Colonic mucosa (tissue), 4 donors: ENCODE measurements at regions not wholly inside any gene's neighbourhood (a gene's known extent, or its start where the extent isn't known, plus 50 kb on each side); places are given as distances from the start of the nearest gene placed in this dataset.

Experiments
- DNase-seq: peaks from one replicate; pipeline ENCODE4 v3.0.0-alpha.2; 2020
- H3K27ac ChIP-seq: fragments of 200-600 bp; one replicate; pipeline ENCODE4 v1.8.0; 2021
- H3K27me3 ChIP-seq: fragments of 200-600 bp; one replicate; pipeline ENCODE4 v1.8.0; 2021
- H3K36me3 ChIP-seq: fragments of 200-600 bp; one replicate; pipeline ENCODE4 v1.8.0; 2021
- H3K4me1 ChIP-seq: fragments of 200-600 bp; one replicate; pipeline ENCODE4 v1.8.0; 2021; ENCODE audit warnings: mild to moderate bottlenecking
- H3K4me3 ChIP-seq: fragments of 200-600 bp; one replicate; pipeline ENCODE4 v1.8.0; 2021
- H3K9ac ChIP-seq, 2 donors: one replicate each; pipeline ENCODE4 v1.7.0; 2013; ENCODE audit warnings: control low read depth in 2 of 2, low read depth in 2 of 2, low read length in 2 of 2
- H3K9me3 ChIP-seq: fragments of 200-600 bp; one replicate; pipeline ENCODE4 v1.8.0; 2021
- CTCF ChIP-seq: fragments of 200-600 bp; IDR thresholded peaks from one replicate; pipeline ENCODE4 v1.8.0; 2022; ENCODE audit warnings: antibody characterized with exemption, mild to moderate bottlenecking
- intact Hi-C: fragments of 100-400 bp; cut with DNase I; formaldehyde crosslinking; loops from one replicate; pipeline ENCODE4 v1.14.1; 2022
- donor health status: healthy.
- donor health status: DM: no; HTN: no; CAD: no.
- donor health status: DM: no; HTN: no; CAD: no.

- H3K27ac ChIP-seq, result no peak overlapping the region
- no peak overlapping the region for H3K4me3 ChIP-seq
- H3K27me3 ChIP-seq, result no peaks in the 10 kb centered on the region
- intact Hi-C loops, result no loop called here
- DNase-seq, result no peak
- H3K36me3 ChIP-seq, result no peaks in the 10 kb centered on the region
- no peak overlapping the region for H3K9ac ChIP-seq
- no peak for TF ChIP-seq CTCF
- no peaks in the 10 kb centered on the region for H3K4me1 ChIP-seq
- no peaks in the 10 kb centered on the region for H3K9me3 ChIP-seq
Measured at GRCh38 chr11:127888386-127888785, 699.0 kb downstream of the ETS1 start.

GRCh38 chr11:127875131-127875530 lies 712.2 kb downstream of the ETS1 start:
- H3K27ac ChIP-seq, result no peak overlapping the region
- H3K36me3 ChIP-seq, result no peaks in the 10 kb centered on the region
- TF ChIP-seq CTCF, result no peak
- H3K4me1 ChIP-seq, result no peaks in the 10 kb centered on the region
- no peaks in the 10 kb centered on the region for H3K9me3 ChIP-seq
- no peak overlapping the region for H3K9ac ChIP-seq
- intact Hi-C loops, result no loop called here
- DNase-seq, result no peak
- no peak overlapping the region for H3K4me3 ChIP-seq
- no peaks in the 10 kb centered on the region for H3K27me3 ChIP-seq

GRCh38 chr11:127873478-127873877 lies 713.9 kb downstream of the ETS1 start:
- no peak for TF ChIP-seq CTCF
- H3K27me3 ChIP-seq, result no peaks in the 10 kb centered on the region
- H3K4me1 ChIP-seq, result no peaks in the 10 kb centered on the region
- H3K9me3 ChIP-seq, result no peaks in the 10 kb centered on the region
- no peak overlapping the region for H3K4me3 ChIP-seq
- intact Hi-C loops, result no loop called here
- H3K36me3 ChIP-seq, result no peaks in the 10 kb centered on the region
- H3K27ac ChIP-seq, result no peak overlapping the region
- no peak for DNase-seq
- no peak overlapping the region for H3K9ac ChIP-seq

GRCh38 chr11:127866109-127866508 lies 721.2 kb downstream of the ETS1 start:
- Histone ChIP-seq H3K27me3 (no peaks in the 10 kb centered on the region), H3K4me1 (no peaks in the 10 kb centered on the region), H3K9me3 (no peaks in the 10 kb centered on the region), H3K36me3 (no peaks in the 10 kb centered on the region), H3K9ac (no peak overlapping the region), H3K4me3 (no peak overlapping the region), H3K27ac (no peak overlapping the region)
- intact Hi-C loops, result no loop called here
- no peak for TF ChIP-seq CTCF
- no peak for DNase-seq

GRCh38 chr11:127864861-127865260 lies 722.5 kb downstream of the ETS1 start:
- no peak for DNase-seq
- no peak for TF ChIP-seq CTCF
- Histone ChIP-seq H3K36me3 (no peaks in the 10 kb centered on the region), H3K4me1 (no peaks in the 10 kb centered on the region), H3K4me3 (no peak overlapping the region), H3K9me3 (no peaks in the 10 kb centered on the region), H3K27ac (no peak overlapping the region), H3K9ac (no peak overlapping the region), H3K27me3 (no peaks in the 10 kb centered on the region)
- intact Hi-C loops, result no loop called here

GRCh38 chr11:127862406-127862805 lies 725.0 kb downstream of the ETS1 start:
- no peaks in the 10 kb centered on the region for H3K4me1 ChIP-seq
- no peak for TF ChIP-seq CTCF
- no peak overlapping the region for H3K4me3 ChIP-seq
- H3K9ac ChIP-seq, result no peak overlapping the region
- no peaks in the 10 kb centered on the region for H3K9me3 ChIP-seq
- H3K27ac ChIP-seq, result no peak overlapping the region
- no peaks in the 10 kb centered on the region for H3K27me3 ChIP-seq
- no peak for DNase-seq
- no peaks in the 10 kb centered on the region for H3K36me3 ChIP-seq
- intact Hi-C loops, result no loop called here
